ENCODE measurements at regions not wholly inside any gene's neighbourhood (a gene's known extent, or its start where the extent isn't known, plus 50 kb on each side); places are given as distances from the start of the nearest gene placed in this dataset.

GRCh38 chr1:217011097-217011496 is 287.9 kb upstream of the ESRRG start:
- whole genome bisulfite sequencing (ENCODE audit: insufficient coverage), result no CpG with 5 or more reads among the region's 1 CpG

GRCh38 chr1:217010253-217010652 is 287.0 kb upstream of the ESRRG start:
- no peak overlapping the region for H3K27ac Mint-ChIP-seq
- no peaks in the 10 kb centered on the region for H3K4me1 ChIP-seq (ENCODE audit: control insufficient read depth in 1 of 2, extremely low read depth in 1 of 2, insufficient read depth in 2 of 2, low read length in 2 of 2)
- DNase-seq (no peak), ATAC-seq (replicated peaks in 1 of 4) (no peak)
- ChIA-PET POLR2A (no interaction called here), CTCF (no interaction called here)
- H3K4me3 Mint-ChIP-seq, result no peak overlapping the region
- no peak overlapping the region for H3K27ac ChIP-seq (ENCODE audit: low read length)
- H3K9me3 ChIP-seq, result no peaks in the 10 kb centered on the region
- H3K36me3 ChIP-seq (ENCODE audit: control insufficient read depth in 2 of 2, extremely low read depth in 1 of 2, insufficient read depth in 1 of 2, low read length in 1 of 2), result no peaks in the 10 kb centered on the region
- peaks cover 0 to 4% (median 4%) of the 10 kb centered on the region in 3 donors for H3K9me3 Mint-ChIP-seq
- H3K4me1 Mint-ChIP-seq, result no peaks in the 10 kb centered on the region
- WGBS (ENCODE audit: insufficient coverage), result no CpG with 5 or more reads among the region's 2 CpGs
- H3K27me3 ChIP-seq (replicated peaks in 1 of 2; ENCODE audit: control insufficient read depth in 2 of 2, extremely low read depth in 1 of 2, insufficient read depth in 2 of 2, low read length in 1 of 2), result no peaks in the 10 kb centered on the region
- H3K4me3 ChIP-seq (ENCODE audit: control insufficient read depth in 1 of 2, extremely low read depth in 1 of 2, low read length in 1 of 2), result no peak overlapping the region
- no peaks in the 10 kb centered on the region for H3K36me3 Mint-ChIP-seq
- no peaks in the 10 kb centered on the region for H3K27me3 Mint-ChIP-seq

More at GRCh38 chr1:217011097-217011496, 287.9 kb upstream of the ESRRG start:
- H3K9me3 Mint-ChIP-seq, result peaks cover 0 to 4% (median 4%) of the 10 kb centered on the region in 3 donors
- H3K4me3 Mint-ChIP-seq, result no peak overlapping the region
- Histone ChIP-seq H3K4me1 (ENCODE audit: control insufficient read depth in 1 of 2, extremely low read depth in 1 of 2, insufficient read depth in 2 of 2, low read length in 2 of 2) (no peaks in the 10 kb centered on the region), H3K36me3 (ENCODE audit: control insufficient read depth in 2 of 2, extremely low read depth in 1 of 2, insufficient read depth in 1 of 2, low read length in 1 of 2) (no peaks in the 10 kb centered on the region), H3K27me3 (replicated peaks in 1 of 2; ENCODE audit: control insufficient read depth in 2 of 2, extremely low read depth in 1 of 2, insufficient read depth in 2 of 2, low read length in 1 of 2) (no peaks in the 10 kb centered on the region), H3K9me3 (no peaks in the 10 kb centered on the region), H3K27ac (ENCODE audit: low read length) (no peak overlapping the region), H3K4me3 (ENCODE audit: control insufficient read depth in 1 of 2, extremely low read depth in 1 of 2, low read length in 1 of 2) (no peak overlapping the region)
- H3K27me3 Mint-ChIP-seq, result no peaks in the 10 kb centered on the region
- ATAC-seq (replicated peaks in 1 of 4) (no peak), DNase-seq (no peak)
- ChIA-PET POLR2A (no interaction called here), CTCF (no interaction called here)
- no peaks in the 10 kb centered on the region for H3K4me1 Mint-ChIP-seq
- no peak overlapping the region for H3K27ac Mint-ChIP-seq
- H3K36me3 Mint-ChIP-seq, result no peaks in the 10 kb centered on the region

- Mint-ChIP-seq H3K4me1 (no peaks in the 10 kb centered on the region), H3K4me3 (no peak overlapping the region), H3K27ac (no peak overlapping the region), H3K9me3 (peaks cover 0 to 4% (median 4%) of the 10 kb centered on the region in 3 donors), H3K27me3 (no peaks in the 10 kb centered on the region), H3K36me3 (no peaks in the 10 kb centered on the region)
- ChIA-PET POLR2A (interaction anchor here in 1 of 2 donors (0.7 kb wide), 1 partner anchor 1022 kb away, joined by 9 read pairs; no protein-coding TSS in a partner anchor), CTCF (no interaction called here)
- Histone ChIP-seq H3K4me1 (ENCODE audit: control insufficient read depth in 1 of 2, extremely low read depth in 1 of 2, insufficient read depth in 2 of 2, low read length in 2 of 2) (no peaks in the 10 kb centered on the region), H3K4me3 (ENCODE audit: control insufficient read depth in 1 of 2, extremely low read depth in 1 of 2, low read length in 1 of 2) (no peak overlapping the region), H3K27me3 (replicated peaks in 1 of 2; ENCODE audit: control insufficient read depth in 2 of 2, extremely low read depth in 1 of 2, insufficient read depth in 2 of 2, low read length in 1 of 2) (no peaks in the 10 kb centered on the region), H3K27ac (ENCODE audit: low read length) (no peak overlapping the region), H3K9me3 (no peaks in the 10 kb centered on the region), H3K36me3 (ENCODE audit: control insufficient read depth in 2 of 2, extremely low read depth in 1 of 2, insufficient read depth in 1 of 2, low read length in 1 of 2) (no peaks in the 10 kb centered on the region)
- ATAC-seq (replicated peaks in 1 of 4), result no peak
- no peak for DNase-seq
- no CpG with 5 or more reads among the region's 1 CpG for WGBS (ENCODE audit: insufficient coverage)
These were observed 286.1 kb upstream of the ESRRG start for GRCh38 chr1:217009376-217009775.

- Histone ChIP-seq H3K9me3 (no peaks in the 10 kb centered on the region), H3K4me3 (ENCODE audit: control insufficient read depth in 1 of 2, extremely low read depth in 1 of 2, low read length in 1 of 2) (no peak overlapping the region), H3K27ac (ENCODE audit: low read length) (no peak overlapping the region), H3K4me1 (ENCODE audit: control insufficient read depth in 1 of 2, extremely low read depth in 1 of 2, insufficient read depth in 2 of 2, low read length in 2 of 2) (no peaks in the 10 kb centered on the region), H3K27me3 (replicated peaks in 1 of 2; ENCODE audit: control insufficient read depth in 2 of 2, extremely low read depth in 1 of 2, insufficient read depth in 2 of 2, low read length in 1 of 2) (no peaks in the 10 kb centered on the region), H3K36me3 (ENCODE audit: control insufficient read depth in 2 of 2, extremely low read depth in 1 of 2, insufficient read depth in 1 of 2, low read length in 1 of 2) (no peaks in the 10 kb centered on the region)
- H3K4me3 Mint-ChIP-seq, result no peak overlapping the region
- peaks cover 4 to 13% (median 4%) of the 10 kb centered on the region in 3 donors for H3K9me3 Mint-ChIP-seq
- ChIA-PET CTCF (no interaction called here), POLR2A (no interaction called here)
- no peak for DNase-seq
- no peak overlapping the region for H3K27ac Mint-ChIP-seq
- H3K4me1 Mint-ChIP-seq, result no peaks in the 10 kb centered on the region
- no peaks in the 10 kb centered on the region for H3K27me3 Mint-ChIP-seq
- H3K36me3 Mint-ChIP-seq, result no peaks in the 10 kb centered on the region
- no peak for ATAC-seq (replicated peaks in 1 of 4)
- no CpG with 5 or more reads among the region's 4 CpGs for WGBS (ENCODE audit: insufficient coverage)
These were observed 281.7 kb upstream of the ESRRG start for GRCh38 chr1:217004776-217005436.

- ATAC-seq (replicated peaks in 1 of 4), result no peak
- Histone ChIP-seq H3K4me3 (ENCODE audit: control insufficient read depth in 1 of 2, extremely low read depth in 1 of 2, low read length in 1 of 2) (no peak overlapping the region), H3K27me3 (replicated peaks in 1 of 2; ENCODE audit: control insufficient read depth in 2 of 2, extremely low read depth in 1 of 2, insufficient read depth in 2 of 2, low read length in 1 of 2) (no peaks in the 10 kb centered on the region), H3K36me3 (ENCODE audit: control insufficient read depth in 2 of 2, extremely low read depth in 1 of 2, insufficient read depth in 1 of 2, low read length in 1 of 2) (no peaks in the 10 kb centered on the region), H3K4me1 (ENCODE audit: control insufficient read depth in 1 of 2, extremely low read depth in 1 of 2, insufficient read depth in 2 of 2, low read length in 2 of 2) (no peaks in the 10 kb centered on the region), H3K27ac (ENCODE audit: low read length) (no peak overlapping the region), H3K9me3 (no peaks in the 10 kb centered on the region)
- H3K4me1 Mint-ChIP-seq, result no peaks in the 10 kb centered on the region
- CTCF ChIA-PET, result no interaction called here
- H3K36me3 Mint-ChIP-seq, result no peaks in the 10 kb centered on the region
- no peak for DNase-seq
- no peak overlapping the region for H3K4me3 Mint-ChIP-seq
- H3K27me3 Mint-ChIP-seq, result no peaks in the 10 kb centered on the region
- POLR2A ChIA-PET, result no interaction called here
- peaks cover 2 to 13% (median 6%) of the 10 kb centered on the region in 3 donors for H3K9me3 Mint-ChIP-seq
- no peak overlapping the region for H3K27ac Mint-ChIP-seq
- WGBS (ENCODE audit: insufficient coverage), result no CpG with 5 or more reads among the region's 1 CpG
These were observed 280.1 kb upstream of the ESRRG start for GRCh38 chr1:217003355-217003754.

- H3K27me3 Mint-ChIP-seq, result no peaks in the 10 kb centered on the region
- H3K27ac ChIP-seq (ENCODE audit: low read length), result no peak overlapping the region
- no peaks in the 10 kb centered on the region for H3K9me3 ChIP-seq
- no peaks in the 10 kb centered on the region for H3K36me3 ChIP-seq (ENCODE audit: control insufficient read depth in 2 of 2, extremely low read depth in 1 of 2, insufficient read depth in 1 of 2, low read length in 1 of 2)
- no peak overlapping the region for H3K4me3 Mint-ChIP-seq
- H3K4me1 Mint-ChIP-seq, result no peaks in the 10 kb centered on the region
- no peak overlapping the region for H3K27ac Mint-ChIP-seq
- no peaks in the 10 kb centered on the region for H3K4me1 ChIP-seq (ENCODE audit: control insufficient read depth in 1 of 2, extremely low read depth in 1 of 2, insufficient read depth in 2 of 2, low read length in 2 of 2)
- ChIA-PET CTCF (no interaction called here), POLR2A (no interaction called here)
- WGBS (ENCODE audit: insufficient coverage), result no CpG with 5 or more reads among the region's 1 CpG
- no peak for DNase-seq
- ATAC-seq (replicated peaks in 1 of 4), result no peak
- H3K36me3 Mint-ChIP-seq, result no peaks in the 10 kb centered on the region
- no peaks in the 10 kb centered on the region for H3K27me3 ChIP-seq (replicated peaks in 1 of 2; ENCODE audit: control insufficient read depth in 2 of 2, extremely low read depth in 1 of 2, insufficient read depth in 2 of 2, low read length in 1 of 2)
- no peak overlapping the region for H3K4me3 ChIP-seq (ENCODE audit: control insufficient read depth in 1 of 2, extremely low read depth in 1 of 2, low read length in 1 of 2)
- H3K9me3 Mint-ChIP-seq, result peaks cover 9 to 13% (median 11%) of the 10 kb centered on the region in 3 donors
These were observed 274.6 kb upstream of the ESRRG start for GRCh38 chr1:216997831-216998230.

- Histone ChIP-seq H3K36me3 (ENCODE audit: control insufficient read depth in 2 of 2, extremely low read depth in 1 of 2, insufficient read depth in 1 of 2, low read length in 1 of 2) (no peaks in the 10 kb centered on the region), H3K4me1 (ENCODE audit: control insufficient read depth in 1 of 2, extremely low read depth in 1 of 2, insufficient read depth in 2 of 2, low read length in 2 of 2) (no peaks in the 10 kb centered on the region), H3K27ac (ENCODE audit: low read length) (no peak overlapping the region), H3K27me3 (replicated peaks in 1 of 2; ENCODE audit: control insufficient read depth in 2 of 2, extremely low read depth in 1 of 2, insufficient read depth in 2 of 2, low read length in 1 of 2) (no peaks in the 10 kb centered on the region), H3K9me3 (no peaks in the 10 kb centered on the region), H3K4me3 (ENCODE audit: control insufficient read depth in 1 of 2, extremely low read depth in 1 of 2, low read length in 1 of 2) (no peak overlapping the region)
- Mint-ChIP-seq H3K4me3 (no peak overlapping the region), H3K9me3 (peaks cover 9 to 12% (median 10%) of the 10 kb centered on the region in 3 donors), H3K36me3 (no peaks in the 10 kb centered on the region), H3K27me3 (no peaks in the 10 kb centered on the region), H3K4me1 (no peaks in the 10 kb centered on the region), H3K27ac (no peak overlapping the region)
- WGBS (ENCODE audit: insufficient coverage), result 76% methylated on average over 2 of the region's 3 CpGs
- DNase-seq, result no peak
- CTCF ChIA-PET, result no interaction called here
- no peak for ATAC-seq (replicated peaks in 1 of 4)
- POLR2A ChIA-PET, result no interaction called here
These were observed 273.8 kb upstream of the ESRRG start for GRCh38 chr1:216997069-216997468.

All from T-cell (primary cell).